GM12875 (cell line): ENCODE measurements at regions not wholly inside any gene's neighbourhood (a gene's known extent, or its start where the extent isn't known, plus 50 kb on each side); places are given as distances from the start of the nearest gene placed in this dataset.

Source experiments
- H3K4me3 ChIP-seq: one replicate; pipeline ENCODE4 v1.5.1; 2011; ENCODE audit warnings: low read depth, low read length, control low read depth
- CTCF ChIP-seq: IDR thresholded peaks from 2 replicates; pipeline ENCODE4 v1.5.1; 2011; ENCODE audit warnings: low read depth, mild to moderate bottlenecking, control low read depth, inconsistent platforms, low read length, moderate library complexity, borderline replicate concordance; ENCODE audit not compliant: insufficient read depth

GRCh38 chr13:85417807-85418206, 381.4 kb downstream of the SLITRK6 start:
- TF ChIP-seq CTCF = no peak
- no peak overlapping the region for H3K4me3 ChIP-seq

- no peak overlapping the region for H3K4me3 ChIP-seq
- TF ChIP-seq CTCF = no peak
Measured at GRCh38 chr13:85413664-85414063, 385.6 kb downstream of the SLITRK6 start.

- no peak for TF ChIP-seq CTCF
- no peak overlapping the region for H3K4me3 ChIP-seq
Measured at GRCh38 chr13:85412448-85412847, 386.8 kb downstream of the SLITRK6 start.

GRCh38 chr13:85411591-85411990, 387.6 kb downstream of the SLITRK6 start:
- no peak for TF ChIP-seq CTCF
- no peak overlapping the region for H3K4me3 ChIP-seq

- no peak for TF ChIP-seq CTCF
Measured at GRCh38 chr13:85408415-85408814, 390.8 kb downstream of the SLITRK6 start.

GRCh38 chr13:85406269-85406975, 392.8 kb downstream of the SLITRK6 start:
- H3K4me3 ChIP-seq = no peak overlapping the region
- no peak for TF ChIP-seq CTCF

More at GRCh38 chr13:85408415-85408814, 390.8 kb downstream of the SLITRK6 start:
- no peak overlapping the region for H3K4me3 ChIP-seq

- no peak overlapping the region for H3K4me3 ChIP-seq
- TF ChIP-seq CTCF = no peak
Measured at GRCh38 chr13:85405316-85405897, 393.8 kb downstream of the SLITRK6 start.
